GM21360 (cell line): ENCODE measurements at regions not wholly inside any gene's neighbourhood (a gene's known extent, or its start where the extent isn't known, plus 50 kb on each side); places are given as distances from the start of the nearest gene placed in this dataset.

Experiments used
- ATAC-seq: cut with Tn5 transposase; IDR thresholded peaks from one replicate; pipeline ENCODE4 v1.9.1; 2021; ENCODE audit warnings: mild to moderate bottlenecking, moderate library complexity; ENCODE audit not compliant: unreplicated experiment

GRCh38 chr2:156837635-156838370, 401.6 kb downstream of the GPD2 start:
- no peak for ATAC-seq

GRCh38 chr2:156841321-156841720, 405.1 kb downstream of the GPD2 start:
- ATAC-seq: no peak

GRCh38 chr2:156845806-156846558, 409.8 kb downstream of the GPD2 start:
- ATAC-seq: no peak

GRCh38 chr2:156852210-156852609, 405.3 kb upstream of the GALNT5 start:
- no peak for ATAC-seq

GRCh38 chr2:156852681-156853080, 404.8 kb upstream of the GALNT5 start:
- ATAC-seq: no peak

- ATAC-seq: no peak
Observed at GRCh38 chr2:156864325-156864724, 393.2 kb upstream of the GALNT5 start.

GRCh38 chr2:156864753-156865152, 392.8 kb upstream of the GALNT5 start:
- no peak for ATAC-seq

- no peak for ATAC-seq
Observed at GRCh38 chr2:156867201-156867600, 390.3 kb upstream of the GALNT5 start.

- ATAC-seq: no peak
Observed at GRCh38 chr2:156874707-156875106, 382.8 kb upstream of the GALNT5 start.

- no peak for ATAC-seq
Observed at GRCh38 chr2:156883804-156884203, 373.7 kb upstream of the GALNT5 start.

GRCh38 chr2:156884216-156884615, 373.3 kb upstream of the GALNT5 start:
- ATAC-seq: no peak

- ATAC-seq: no peak
Observed at GRCh38 chr2:156890529-156891148, 366.9 kb upstream of the GALNT5 start.

- ATAC-seq: no peak
Observed at GRCh38 chr2:156891609-156892008, 365.9 kb upstream of the GALNT5 start.

GRCh38 chr2:156892467-156893281, 364.8 kb upstream of the GALNT5 start:
- no peak for ATAC-seq

- ATAC-seq: peak; percentile 96
Observed at GRCh38 chr2:156896294-156896693, 361.2 kb upstream of the GALNT5 start.

- no peak for ATAC-seq
Observed at GRCh38 chr2:156897548-156897947, 360.0 kb upstream of the GALNT5 start.

GRCh38 chr2:156901373-156902031, 356.0 kb upstream of the GALNT5 start:
- no peak for ATAC-seq

GRCh38 chr2:156903335-156903734, 354.2 kb upstream of the GALNT5 start:
- ATAC-seq: no peak

GRCh38 chr2:156907806-156908205, 349.7 kb upstream of the GALNT5 start:
- peak; percentile 48 for ATAC-seq

- ATAC-seq: peak; percentile 83
Observed at GRCh38 chr2:156908825-156909224, 348.7 kb upstream of the GALNT5 start.

- no peak for ATAC-seq
Observed at GRCh38 chr2:156909983-156910382, 347.5 kb upstream of the GALNT5 start.
